ENCODE measurements at regions not wholly inside any gene's neighbourhood (a gene's known extent, or its start where the extent isn't known, plus 50 kb on each side); places are given as distances from the start of the nearest gene placed in this dataset.
"Not testable (repeated sequence)": the region's sequence is repeated elsewhere in the genome, so short reads cannot be mapped to it uniquely, and the experiment has no call there.

GRCh38 chr5:99045871-99046270 lies 117.1 kb upstream of the CHD1 start:
- peaks cover 12% of the 10 kb centered on the region for H3K27me3 Mint-ChIP-seq
- DNase-seq: no peak
- no peak overlapping the region for H3K27ac Mint-ChIP-seq
- H3K36me3 Mint-ChIP-seq (ENCODE audit: low read depth): peaks cover 4% of the 10 kb centered on the region
- H3K4me1 Mint-ChIP-seq: no peaks in the 10 kb centered on the region
- peaks cover 10% of the 10 kb centered on the region for H3K9me3 Mint-ChIP-seq
- H3K4me3 Mint-ChIP-seq: no peak overlapping the region
- intact Hi-C loops (cut with micrococcal nuclease): no loop called here

DNA sequence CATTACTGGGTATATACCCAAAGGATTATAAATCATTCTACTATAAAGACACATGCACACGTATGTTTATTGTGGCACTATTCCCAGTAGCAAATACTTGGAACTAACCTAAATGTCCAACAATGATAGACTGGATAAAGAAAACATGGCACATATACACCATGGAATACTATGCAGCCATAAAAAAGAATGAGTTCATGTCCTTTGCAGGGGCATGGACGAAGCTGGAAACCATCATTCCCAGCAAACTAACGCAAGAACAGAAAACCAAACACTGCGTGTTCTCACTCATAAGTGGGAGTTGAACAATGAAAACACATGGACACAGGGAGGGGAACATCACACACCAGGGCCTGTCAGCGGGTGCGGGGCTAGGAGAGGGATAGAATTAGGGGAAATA lies 114.5 kb upstream of the CHD1 start:
- DNase-seq; intact Hi-C loops (cut with micrococcal nuclease); H3K4me3 Mint-ChIP-seq; H3K27ac Mint-ChIP-seq; H3K4me1 Mint-ChIP-seq: not testable (repeated sequence)
- H3K27me3 Mint-ChIP-seq: peaks cover 13% of the 10 kb centered on the region
- H3K36me3 Mint-ChIP-seq (ENCODE audit: low read depth): peaks cover 23% of the 10 kb centered on the region
- H3K9me3 Mint-ChIP-seq: peaks cover 24% of the 10 kb centered on the region

GRCh38 chr5:99037668-99038067 lies 108.9 kb upstream of the CHD1 start:
- H3K9me3 Mint-ChIP-seq: peaks cover 26% of the 10 kb centered on the region
- DNase-seq: peak; percentile 88
- peaks cover 5% of the 10 kb centered on the region for H3K27me3 Mint-ChIP-seq
- peak overlapping the region; percentile 7 for H3K27ac Mint-ChIP-seq
- H3K4me3 Mint-ChIP-seq: peak overlapping the region; percentile 18
- peaks cover 41% of the 10 kb centered on the region for H3K4me1 Mint-ChIP-seq
- H3K36me3 Mint-ChIP-seq (ENCODE audit: low read depth): peaks cover 26% of the 10 kb centered on the region
- intact Hi-C loops (cut with micrococcal nuclease): no loop called here

- DNase-seq: no peak
- peaks cover 5% of the 10 kb centered on the region for H3K27me3 Mint-ChIP-seq
- H3K4me3 Mint-ChIP-seq: no peak overlapping the region
- intact Hi-C loops (cut with micrococcal nuclease): no loop called here
- peak overlapping the region; percentile 14 for H3K27ac Mint-ChIP-seq
- H3K4me1 Mint-ChIP-seq: peaks cover 53% of the 10 kb centered on the region
- H3K36me3 Mint-ChIP-seq (ENCODE audit: low read depth): peaks cover 22% of the 10 kb centered on the region
- peaks cover 16% of the 10 kb centered on the region for H3K9me3 Mint-ChIP-seq
These were observed 107.1 kb upstream of the CHD1 start for GRCh38 chr5:99035942-99036341.

GRCh38 chr5:99034336-99034735 lies 105.5 kb upstream of the CHD1 start:
- Mint-ChIP-seq H3K27me3 (no peaks in the 10 kb centered on the region), H3K4me1 (peaks cover 62% of the 10 kb centered on the region), H3K9me3 (peaks cover 9% of the 10 kb centered on the region), H3K27ac (peak overlapping the region; percentile 65), H3K36me3 (ENCODE audit: low read depth) (peaks cover 12% of the 10 kb centered on the region), H3K4me3 (peak overlapping the region; percentile 57)
- no peak for DNase-seq
- intact Hi-C loops (cut with micrococcal nuclease): loop anchor here (5.0 kb wide), 1 partner anchor 262 kb away; the partner anchor contains the start of gene RGMB

GRCh38 chr5:99033014-99033900 lies 104.5 kb upstream of the CHD1 start:
- Mint-ChIP-seq H3K4me3 (peak overlapping the region; percentile 77), H3K4me1 (peaks cover 57% of the 10 kb centered on the region), H3K27me3 (no peaks in the 10 kb centered on the region), H3K9me3 (peaks cover 2% of the 10 kb centered on the region), H3K27ac (peak overlapping the region; percentile 81), H3K36me3 (ENCODE audit: low read depth) (peaks cover 3% of the 10 kb centered on the region)
- intact Hi-C loops (cut with micrococcal nuclease): loop anchor here (1.0 to 5.0 kb wide), 3 partner anchors 104 to 261 kb away; partner anchors contain the start of genes CHD1 and RGMB
- DNase-seq: peak; percentile 67

DNA sequence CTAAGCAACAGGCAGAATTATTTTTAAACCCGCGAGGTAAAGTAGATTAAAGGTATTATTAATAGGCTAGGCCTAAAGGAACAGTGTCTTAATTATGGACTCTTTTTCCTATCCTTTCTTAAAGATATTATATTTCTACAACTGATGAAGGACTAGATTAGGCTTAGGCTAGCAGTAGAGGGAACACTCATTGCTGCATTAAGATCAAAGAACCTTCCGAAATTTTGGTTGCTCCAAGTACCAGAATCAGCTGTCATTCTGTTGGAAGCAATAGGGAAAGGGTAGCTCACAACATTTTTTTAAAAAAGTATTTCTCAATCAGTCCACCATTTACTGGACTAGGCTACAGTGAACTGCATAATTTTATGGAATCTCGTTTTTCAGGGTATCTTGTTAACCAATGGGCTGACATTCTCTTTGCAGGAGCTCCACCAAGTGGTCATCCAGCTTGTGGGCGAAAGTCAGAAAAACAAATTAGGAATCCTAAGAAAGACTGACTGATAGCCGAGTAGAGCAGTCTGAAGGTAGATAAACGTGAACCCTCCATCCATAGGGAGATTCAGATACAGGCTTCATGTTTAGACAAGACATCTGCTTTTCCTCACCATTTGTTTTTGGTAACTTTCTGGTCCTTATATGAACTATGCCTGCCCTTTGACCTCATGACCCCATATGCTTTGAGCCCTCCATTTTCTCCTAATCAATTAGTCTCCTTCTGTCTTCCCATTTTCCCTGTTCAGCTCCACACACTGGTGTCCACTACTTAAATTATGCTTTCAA lies 103.6 kb upstream of the CHD1 start:
- peak overlapping the region; percentile 77 for H3K4me3 Mint-ChIP-seq
- no peaks in the 10 kb centered on the region for H3K9me3 Mint-ChIP-seq
- intact Hi-C loops (cut with micrococcal nuclease): loop anchor here (1.0 to 5.0 kb wide), 3 partner anchors 103 to 260 kb away; partner anchors contain the start of genes CHD1 and RGMB
- H3K36me3 Mint-ChIP-seq (ENCODE audit: low read depth): peaks cover 2% of the 10 kb centered on the region
- H3K4me1 Mint-ChIP-seq: peaks cover 61% of the 10 kb centered on the region
- peak overlapping the region; percentile 81 for H3K27ac Mint-ChIP-seq
- H3K27me3 Mint-ChIP-seq: no peaks in the 10 kb centered on the region
- peak; percentile 73 for DNase-seq

DNA sequence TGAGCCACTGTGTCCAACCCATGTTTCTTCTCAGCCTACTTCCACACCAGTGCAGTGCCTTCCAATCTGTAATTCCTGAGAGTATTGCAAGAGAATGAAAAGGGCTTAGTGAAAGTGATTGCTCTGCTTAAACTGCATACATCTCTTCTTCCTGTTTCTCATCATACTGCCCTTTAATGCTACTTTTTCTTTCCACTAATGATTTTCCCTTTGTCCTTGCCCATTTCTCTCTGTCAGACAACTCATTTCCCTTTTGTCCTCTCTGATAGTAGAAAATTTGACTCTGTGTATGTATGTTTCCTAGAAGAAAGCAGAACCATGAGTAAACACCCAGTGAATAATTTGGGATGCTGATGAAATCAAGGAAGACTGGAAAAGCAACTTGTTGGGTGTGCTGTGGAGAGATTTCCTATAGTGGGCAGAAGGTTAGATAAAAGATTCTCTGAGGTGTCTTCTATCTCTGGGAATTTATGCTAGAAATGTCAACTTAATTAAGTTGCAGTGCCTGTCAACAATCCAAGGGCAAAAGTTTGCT lies 102.2 kb upstream of the CHD1 start:
- H3K9me3 Mint-ChIP-seq: no peaks in the 10 kb centered on the region
- intact Hi-C loops (cut with micrococcal nuclease): loop anchor here (5.0 kb wide), 1 partner anchor 259 kb away; the partner anchor contains the start of gene RGMB
- H3K36me3 Mint-ChIP-seq (ENCODE audit: low read depth): peaks cover 2% of the 10 kb centered on the region
- DNase-seq: no peak
- no peak overlapping the region for H3K27ac Mint-ChIP-seq
- no peaks in the 10 kb centered on the region for H3K27me3 Mint-ChIP-seq
- H3K4me3 Mint-ChIP-seq: no peak overlapping the region
- peaks cover 63% of the 10 kb centered on the region for H3K4me1 Mint-ChIP-seq

DNA sequence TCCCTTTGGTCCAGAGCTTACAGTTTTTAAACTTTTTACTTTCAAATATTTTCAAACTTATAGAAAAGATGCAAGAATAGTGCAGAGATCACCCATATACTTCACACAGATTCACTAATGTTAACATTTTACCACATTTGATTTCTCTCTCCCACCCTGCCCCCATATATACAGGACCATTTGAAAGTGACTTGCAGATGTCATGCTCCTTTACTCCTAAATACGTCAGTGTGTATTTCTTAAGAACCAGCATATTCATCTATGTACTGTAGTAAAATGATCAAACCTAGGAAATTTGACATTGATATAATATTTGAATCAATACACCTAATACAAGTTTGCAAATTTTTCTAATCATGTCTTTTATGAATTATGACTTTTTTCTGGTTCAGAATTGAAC lies 100.4 kb upstream of the CHD1 start:
- intact Hi-C loops (cut with micrococcal nuclease): loop anchor here (10.0 kb wide), 1 partner anchor 1934 kb away; no protein-coding TSS in a partner anchor
- Mint-ChIP-seq H3K27me3 (no peaks in the 10 kb centered on the region), H3K4me3 (no peak overlapping the region), H3K4me1 (peaks cover 56% of the 10 kb centered on the region), H3K27ac (no peak overlapping the region), H3K9me3 (no peaks in the 10 kb centered on the region), H3K36me3 (ENCODE audit: low read depth) (no peaks in the 10 kb centered on the region)
- DNase-seq: no peak

- H3K36me3 Mint-ChIP-seq (ENCODE audit: low read depth); H3K9me3 Mint-ChIP-seq; H3K27me3 Mint-ChIP-seq; H3K4me3 Mint-ChIP-seq; DNase-seq: not testable (repeated sequence)
- Mint-ChIP-seq H3K4me1 (peaks cover 48% of the 10 kb centered on the region), H3K27ac (peak overlapping the region; percentile 1)
- intact Hi-C loops (cut with micrococcal nuclease): loop anchor here (10.0 kb wide), 1 partner anchor 1933 kb away; no protein-coding TSS in a partner anchor
These were observed 99.4 kb upstream of the CHD1 start for GRCh38 chr5:99028170-99028569.

DNA sequence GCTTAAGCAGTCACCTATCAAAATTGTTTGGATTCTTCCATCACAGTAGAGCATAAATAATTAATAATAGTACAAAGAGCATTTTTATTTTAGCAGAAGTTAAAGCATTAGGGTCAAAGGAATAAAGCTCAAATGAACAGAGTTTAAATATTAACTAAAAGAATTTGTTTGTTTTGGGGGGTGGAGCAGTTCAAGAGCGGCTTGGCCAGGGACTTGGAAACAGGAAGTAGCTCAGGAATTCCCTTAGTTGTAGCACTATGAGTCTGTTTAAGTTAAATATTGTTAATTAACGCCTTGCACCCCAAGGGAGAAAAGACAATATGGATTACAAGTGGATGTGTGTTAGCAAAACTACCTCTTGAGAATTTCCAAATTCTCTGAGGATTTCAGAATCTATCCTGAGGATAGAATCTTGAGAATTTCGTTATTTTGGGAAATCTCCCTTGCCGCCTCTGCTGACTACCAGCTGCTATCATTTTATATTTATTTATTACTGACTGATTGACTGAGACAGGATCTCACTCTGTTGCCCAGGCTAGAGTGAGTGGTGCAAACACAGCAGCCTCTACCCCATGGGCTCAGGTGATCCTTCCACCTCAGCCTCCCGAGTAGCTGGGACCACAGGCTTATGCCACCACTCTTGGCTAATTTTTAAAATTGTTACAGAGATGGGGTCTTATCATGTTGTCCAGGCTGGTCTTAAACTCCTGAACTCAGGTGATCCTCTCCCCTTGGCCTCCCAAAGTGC lies 96.7 kb upstream of the CHD1 start:
- Mint-ChIP-seq H3K4me3 (no peak overlapping the region), H3K27ac (no peak overlapping the region), H3K4me1 (peaks cover 27% of the 10 kb centered on the region), H3K9me3 (no peaks in the 10 kb centered on the region), H3K27me3 (no peaks in the 10 kb centered on the region), H3K36me3 (ENCODE audit: low read depth) (no peaks in the 10 kb centered on the region)
- intact Hi-C loops (cut with micrococcal nuclease): loop anchor here (2.0 to 10.0 kb wide), 2 partner anchors 21 to 1931 kb away; no protein-coding TSS in a partner anchor
- no peak for DNase-seq

GRCh38 chr5:99023330-99023729 lies 94.5 kb upstream of the CHD1 start:
- Mint-ChIP-seq H3K36me3 (ENCODE audit: low read depth) (peaks cover 2% of the 10 kb centered on the region), H3K27ac (no peak overlapping the region), H3K4me1 (peaks cover 24% of the 10 kb centered on the region), H3K4me3 (no peak overlapping the region), H3K9me3 (no peaks in the 10 kb centered on the region), H3K27me3 (no peaks in the 10 kb centered on the region)
- intact Hi-C loops (cut with micrococcal nuclease): loop anchor here (10.0 kb wide), 1 partner anchor 1929 kb away; no protein-coding TSS in a partner anchor
- no peak for DNase-seq

DNA sequence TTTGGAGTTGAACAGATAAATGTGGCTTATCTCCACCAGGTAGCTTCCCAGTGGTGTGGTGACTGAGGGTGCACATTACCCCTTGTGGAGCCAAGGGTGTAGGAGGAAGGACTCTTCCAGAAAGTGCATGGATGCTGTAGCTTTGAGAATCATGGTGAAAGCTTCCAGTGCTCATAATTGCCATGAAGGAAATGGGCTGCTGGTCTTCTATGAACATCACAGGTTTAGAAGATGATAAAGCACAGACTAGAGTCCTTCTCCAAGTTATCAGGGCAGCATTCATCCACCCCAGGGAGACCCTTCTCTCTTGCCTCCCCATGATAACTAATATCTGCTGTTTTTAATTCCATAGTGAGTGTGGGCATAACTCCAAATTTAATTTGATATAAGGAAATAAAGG lies 93.4 kb upstream of the CHD1 start:
- H3K27me3 Mint-ChIP-seq: no peaks in the 10 kb centered on the region
- H3K27ac Mint-ChIP-seq: no peak overlapping the region
- intact Hi-C loops (cut with micrococcal nuclease): loop anchor here (10.0 kb wide), 1 partner anchor 1927 kb away; no protein-coding TSS in a partner anchor
- no peak overlapping the region for H3K4me3 Mint-ChIP-seq
- H3K9me3 Mint-ChIP-seq: no peaks in the 10 kb centered on the region
- DNase-seq: no peak
- H3K4me1 Mint-ChIP-seq: peaks cover 15% of the 10 kb centered on the region
- H3K36me3 Mint-ChIP-seq (ENCODE audit: low read depth): peaks cover 2% of the 10 kb centered on the region

Data from activated CD4-positive, alpha-beta T cell treated with anti-CD3 and anti-CD28 coated beads, Interleukin-2, amount 10 ng/mL, durations not matched to agents 24 days and 14 days (primary cell).